CD4-positive, alpha-beta T cell treated with Interleukin-17A for 4 hours (primary cell): ENCODE measurements at regions not wholly inside any gene's neighbourhood (a gene's known extent, or its start where the extent isn't known, plus 50 kb on each side); places are given as distances from the start of the nearest gene placed in this dataset.

ENCODE experiments used
- DNase-seq: peaks from one replicate; pipeline ENCODE4 v3.0.0-alpha.2; 2020; ENCODE audit warnings: mixed read lengths

DNA sequence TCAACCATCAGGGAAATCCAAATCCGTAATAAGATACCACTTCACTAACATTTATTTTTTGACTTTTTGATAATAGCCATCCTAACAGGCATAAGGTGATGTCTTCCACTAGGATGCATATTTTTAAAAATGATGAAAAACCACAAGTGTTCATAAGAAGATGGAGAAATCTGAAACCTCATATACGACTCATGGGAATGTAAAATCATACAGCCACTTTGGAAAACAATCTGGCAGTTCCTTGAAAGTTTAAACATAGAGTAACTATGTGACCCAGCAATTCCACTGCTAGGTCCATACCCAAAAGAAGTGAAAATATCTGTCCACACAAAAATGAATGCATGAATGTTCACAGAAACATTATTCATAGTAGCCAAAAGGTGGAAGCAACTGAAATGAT lies 431.0 kb downstream of the ENC1 start:
- DNase-seq, result no peak

DNA sequence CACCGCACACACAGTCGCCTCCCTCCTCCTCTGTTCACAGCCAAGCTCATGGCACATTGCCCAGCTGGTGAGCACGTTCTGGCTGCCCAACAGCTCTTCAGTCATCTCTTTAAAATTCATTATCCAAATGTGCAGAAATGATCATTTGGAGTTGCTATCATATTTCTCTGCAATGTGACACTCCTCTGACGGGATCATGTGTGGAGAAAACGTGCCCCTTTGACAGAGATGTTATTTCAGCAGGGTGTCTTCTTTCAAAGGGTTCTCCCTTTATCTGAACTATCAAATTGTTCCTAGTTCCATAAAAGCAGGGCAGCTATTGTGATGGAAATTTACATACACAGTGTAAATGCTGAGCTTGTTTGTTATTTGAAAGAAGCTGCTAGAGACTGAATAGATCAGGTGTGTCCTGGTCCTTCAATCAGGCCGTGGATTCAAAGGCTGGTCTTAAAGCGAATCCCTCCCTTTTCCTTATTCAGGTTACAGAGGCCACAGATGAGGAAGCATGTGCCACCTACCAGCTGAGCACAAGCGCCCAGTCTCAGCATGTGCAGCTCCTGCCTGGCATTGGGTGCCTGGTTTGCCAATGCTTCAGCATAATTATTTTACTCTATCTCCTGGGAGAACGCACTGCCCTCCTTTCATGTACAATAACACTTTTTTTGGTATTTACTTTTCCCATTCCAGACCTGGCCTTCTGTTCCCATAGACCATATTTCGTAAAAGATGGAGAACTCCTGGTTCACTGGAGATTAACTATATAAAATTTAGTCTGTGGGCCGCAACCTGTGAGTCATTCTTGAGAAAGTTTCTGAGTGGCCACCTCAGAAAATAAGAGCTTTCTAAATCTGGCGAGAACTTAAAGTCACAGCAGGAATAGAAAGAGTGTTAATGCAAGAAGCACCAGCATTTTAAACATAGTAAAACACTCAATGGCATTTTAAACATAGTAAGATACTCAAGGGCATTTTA lies 433.7 kb downstream of the ENC1 start:
- no peak for DNase-seq

DNA sequence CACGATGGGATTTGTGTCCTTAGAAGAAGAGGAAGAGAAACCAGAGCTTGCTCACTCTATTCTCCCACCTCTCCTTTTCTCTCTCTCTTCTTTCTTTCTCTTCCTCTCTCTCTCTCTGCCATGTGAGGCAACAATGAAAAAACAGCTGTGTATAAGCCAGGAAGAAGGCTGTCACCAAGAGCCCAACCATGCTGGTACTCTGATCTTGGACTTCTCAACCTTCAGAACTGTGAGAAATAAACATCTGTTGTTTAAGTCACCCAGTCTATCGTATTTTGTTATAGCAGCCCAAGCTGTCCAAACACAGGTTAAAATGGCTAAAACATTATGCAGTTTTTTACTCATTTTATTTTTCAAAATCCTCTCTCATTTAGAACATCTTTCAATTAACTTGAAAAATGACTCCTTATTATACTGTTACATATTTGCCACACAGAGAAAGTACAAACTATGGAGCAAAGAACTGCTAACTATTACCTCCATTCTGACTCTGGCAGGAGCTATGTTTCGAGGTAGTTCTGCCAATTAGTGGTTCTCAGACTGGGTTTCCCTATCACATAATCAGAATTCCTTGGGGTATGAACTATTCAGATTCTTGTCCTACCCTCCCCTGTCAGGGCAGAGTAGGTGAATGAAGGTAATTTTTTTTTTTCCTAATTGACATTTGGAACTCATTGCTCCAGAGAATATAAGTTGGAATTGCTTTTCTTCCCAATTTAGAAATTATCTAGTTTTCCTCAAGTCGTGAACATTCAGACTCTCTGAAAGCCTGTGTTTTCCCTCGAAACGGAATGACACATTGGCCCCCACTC lies 434.6 kb downstream of the ENC1 start:
- no peak for DNase-seq

DNA sequence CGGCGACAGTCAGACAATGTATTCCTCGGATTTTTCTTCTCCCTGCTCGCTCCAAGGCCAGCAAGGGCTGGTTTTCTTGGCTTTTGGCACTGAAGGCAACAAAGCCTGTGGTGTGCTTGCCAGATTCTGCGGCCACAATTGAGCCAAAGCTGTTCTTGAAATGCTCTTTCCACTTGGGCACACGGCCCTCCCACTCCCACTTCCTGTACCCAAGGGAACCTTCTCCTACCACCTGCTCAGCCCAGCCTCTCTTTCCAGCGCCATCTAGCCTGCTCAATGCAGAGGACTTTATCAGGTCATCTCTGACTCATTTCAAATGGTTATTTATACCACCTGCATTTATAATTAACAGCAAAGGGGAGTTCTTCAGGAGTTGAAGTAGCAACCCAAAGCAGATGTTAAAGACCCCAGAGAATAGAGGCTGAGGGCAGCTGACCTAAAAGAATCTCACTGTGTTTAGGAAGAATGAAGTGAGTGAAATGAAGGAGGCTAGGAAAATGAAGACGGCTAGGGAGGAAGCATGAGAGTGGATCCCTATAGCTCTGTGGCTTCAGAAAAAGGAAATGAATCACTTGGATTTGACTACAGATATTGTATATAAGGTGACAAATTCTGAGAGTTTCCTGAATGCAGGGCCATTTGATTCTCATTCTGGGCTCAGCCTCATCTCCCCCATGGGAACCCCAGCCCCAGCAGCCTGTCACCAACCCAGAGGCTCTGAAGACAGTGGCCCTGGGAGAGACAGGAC lies 439.0 kb downstream of the ENC1 start:
- no peak for DNase-seq

DNA sequence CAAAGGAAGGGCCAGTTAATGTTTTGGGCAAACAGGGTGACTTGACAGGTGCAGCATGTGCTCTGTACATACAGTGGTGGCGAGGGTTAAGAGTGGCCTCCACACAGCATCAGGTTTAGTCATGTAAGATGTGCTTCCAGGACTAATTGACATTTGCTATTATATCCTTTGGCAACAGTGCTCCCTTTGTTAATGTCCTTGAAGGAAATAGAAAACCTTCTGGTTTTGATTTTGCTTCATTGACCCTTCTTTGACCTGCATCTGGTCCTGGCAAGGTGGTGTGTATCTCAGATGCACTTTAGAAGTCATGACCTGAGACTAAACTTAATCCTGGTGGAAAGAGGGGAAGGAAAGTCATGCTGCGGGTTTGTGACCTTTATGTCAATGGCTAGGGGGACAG lies 440.0 kb downstream of the ENC1 start:
- DNase-seq, result no peak

DNA sequence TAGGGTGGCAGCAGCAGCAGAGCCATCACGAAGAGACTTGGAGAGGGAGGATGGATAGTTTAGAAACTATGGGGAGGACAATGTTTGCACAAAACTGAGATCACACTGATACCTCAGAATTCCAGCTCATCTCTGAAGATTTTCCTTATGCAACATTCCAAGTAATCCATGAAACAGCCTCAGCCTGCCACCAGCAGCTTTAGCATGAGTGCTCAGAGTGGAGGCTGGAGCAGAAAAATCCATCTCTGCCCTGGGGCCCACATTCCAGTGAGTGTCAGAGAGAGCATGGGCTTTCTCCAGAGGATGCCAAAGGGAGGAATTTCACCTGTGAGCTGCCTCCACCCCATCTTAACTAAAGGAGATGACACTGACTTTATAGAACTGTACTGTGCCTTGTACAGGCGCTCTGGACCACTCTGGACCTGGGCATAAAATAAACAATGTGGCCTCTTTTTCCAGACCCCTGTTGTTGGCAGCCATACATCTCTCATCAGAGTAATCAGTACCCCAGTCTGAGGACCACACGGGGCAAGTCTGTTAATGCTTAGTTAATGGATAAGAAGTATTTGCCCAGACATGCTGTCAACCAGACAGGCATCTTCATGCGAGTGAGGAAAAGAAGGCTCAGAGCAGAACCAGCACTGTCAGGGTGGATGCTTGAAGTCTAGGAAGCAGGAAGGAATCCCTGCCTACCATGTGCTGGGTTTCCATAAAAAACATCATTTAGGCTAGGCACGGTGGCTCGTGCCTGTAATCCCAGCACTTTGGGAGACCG lies 440.9 kb downstream of the ENC1 start:
- DNase-seq, result no peak

DNA sequence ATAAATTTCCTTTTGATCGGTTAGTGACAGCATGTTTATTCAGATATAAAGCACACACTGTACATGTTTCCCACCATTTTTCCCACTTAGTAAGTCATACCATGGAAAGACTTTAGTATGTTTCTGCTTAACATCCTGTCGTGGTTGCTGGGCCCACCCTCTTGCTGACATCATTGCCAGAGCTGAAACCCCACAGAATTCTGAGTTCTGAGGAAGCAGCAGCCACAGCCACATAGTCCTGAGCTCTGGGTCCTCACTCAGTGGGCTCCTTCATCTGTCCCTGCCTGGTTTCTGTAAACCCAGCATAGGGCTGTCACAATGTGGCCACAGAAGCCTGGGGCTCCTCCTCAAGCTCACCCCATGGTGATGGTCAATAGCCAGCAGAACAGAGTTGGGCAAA lies 441.5 kb downstream of the ENC1 start:
- no peak for DNase-seq

DNA sequence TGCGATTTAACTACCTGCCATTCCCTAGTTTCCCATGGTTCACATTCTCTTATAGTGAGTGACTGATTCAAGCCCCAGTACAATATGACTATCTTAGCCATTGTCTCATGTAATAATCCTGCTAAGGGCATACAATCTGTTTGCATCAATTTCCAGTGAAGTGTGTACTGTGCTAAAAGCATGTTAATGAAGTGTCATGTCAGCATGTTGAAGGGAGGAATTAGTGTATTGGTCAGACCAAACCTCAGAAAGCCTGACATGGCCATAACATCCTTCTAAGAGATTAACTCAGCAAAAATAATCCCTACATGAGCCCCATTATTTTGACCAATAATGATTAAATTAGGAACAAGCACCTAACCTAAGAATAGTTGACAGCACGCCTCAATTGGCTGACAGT lies 442.4 kb downstream of the ENC1 start:
- no peak for DNase-seq

DNA sequence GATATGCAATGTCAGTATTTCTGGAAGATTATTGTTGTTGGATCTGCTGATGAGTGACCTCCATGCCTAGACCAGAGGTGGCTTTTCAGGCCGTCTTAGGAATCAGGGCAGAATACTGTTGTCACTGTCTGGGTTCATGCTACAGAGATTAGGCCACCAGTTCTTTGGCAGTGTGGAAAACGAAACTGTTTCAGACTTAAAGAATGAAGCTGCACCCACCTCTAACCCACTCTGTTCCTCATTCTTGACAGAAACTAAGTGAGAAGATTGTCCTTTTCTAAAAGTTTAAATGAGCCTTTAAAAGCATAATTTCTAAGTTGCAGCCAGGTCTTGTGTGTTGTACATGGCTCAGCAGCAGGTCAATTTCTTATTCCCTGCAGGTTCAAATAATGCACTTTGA lies 444.3 kb downstream of the ENC1 start:
- no peak for DNase-seq

DNA sequence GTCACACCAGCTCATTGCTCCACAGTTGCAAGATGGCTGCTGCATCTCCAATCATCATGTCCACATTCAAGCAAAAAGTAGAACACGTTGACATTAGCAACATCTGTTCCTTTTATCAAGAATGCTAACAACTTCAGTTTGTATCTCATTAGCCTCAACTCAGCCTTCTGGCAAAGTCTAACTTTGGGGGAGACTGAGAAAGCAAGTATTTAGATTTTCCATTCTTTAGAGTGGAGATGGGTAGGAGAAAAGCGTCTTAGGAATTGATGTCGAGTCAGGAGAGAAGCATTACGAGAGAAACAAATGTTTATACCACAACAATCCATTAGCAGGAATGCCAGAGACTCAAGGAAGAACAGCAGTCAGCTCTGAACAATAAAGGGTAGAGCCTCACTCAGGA lies 446.3 kb downstream of the ENC1 start:
- DNase-seq, result no peak

DNA sequence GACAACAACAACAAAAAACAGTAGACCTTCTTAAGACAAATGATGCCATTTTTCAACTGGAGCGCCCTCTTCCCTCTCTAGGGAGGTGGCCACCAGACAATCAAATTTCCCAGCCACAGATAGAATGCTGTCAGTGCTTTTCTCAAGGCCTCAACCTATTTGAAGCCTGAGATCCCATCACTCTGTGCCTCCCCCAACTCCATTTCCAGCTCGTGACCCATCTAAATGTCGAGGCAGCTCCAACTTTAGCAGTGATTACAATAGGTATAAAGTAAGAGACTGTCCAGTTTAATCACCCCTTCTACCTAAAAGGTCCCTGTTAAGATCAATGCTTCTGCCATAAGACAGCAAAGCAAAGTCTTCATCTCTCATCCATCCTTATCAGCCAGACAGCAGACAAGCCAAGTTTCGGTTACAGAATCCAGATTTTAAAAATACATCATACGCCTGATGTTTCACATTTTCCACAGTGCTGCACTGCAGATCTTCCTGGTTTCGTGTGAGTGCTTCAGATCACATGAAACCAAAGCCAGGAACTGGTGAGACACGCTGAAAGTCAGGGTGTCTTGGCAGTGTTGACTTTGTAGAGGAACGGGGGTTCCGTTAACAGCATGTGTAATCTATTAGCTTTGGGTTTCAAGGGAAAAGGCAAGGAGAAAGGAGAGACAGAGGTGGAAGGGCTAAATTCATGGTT lies 447.8 kb downstream of the ENC1 start:
- DNase-seq, result no peak

DNA sequence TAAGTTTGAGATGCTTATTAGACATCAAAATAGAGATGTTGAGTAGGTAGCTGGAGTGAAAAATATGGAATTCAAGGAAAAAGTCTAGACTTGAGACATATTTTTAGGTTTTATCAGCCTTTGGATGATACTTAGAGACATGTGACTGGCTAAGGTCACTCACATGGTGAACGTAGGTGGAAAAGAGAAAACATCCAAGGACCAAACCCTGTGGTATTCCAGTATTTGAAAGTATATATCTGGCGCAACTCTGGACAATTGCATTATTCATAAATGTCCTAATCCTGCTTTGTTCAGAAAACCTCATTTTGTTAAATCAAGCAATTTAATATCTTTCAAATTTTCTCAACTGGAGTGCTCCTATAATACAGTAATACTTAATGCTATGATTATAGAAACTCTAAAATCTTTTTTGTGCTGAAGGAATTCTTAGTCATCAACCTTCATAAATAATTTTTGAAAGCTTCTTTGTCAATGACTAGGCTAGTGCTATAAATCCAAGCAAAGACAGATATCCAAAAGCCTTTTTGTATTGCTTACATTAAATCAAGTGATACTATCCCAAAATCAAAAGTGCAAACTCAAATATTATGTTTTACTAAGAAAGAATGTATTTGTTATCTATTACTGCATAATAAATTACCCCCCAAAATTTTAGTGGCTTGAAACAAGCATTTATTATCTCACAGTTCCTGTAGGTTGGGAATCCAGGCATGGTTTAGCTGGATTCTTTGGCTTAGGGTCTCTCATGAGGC lies 452.0 kb downstream of the ENC1 start:
- DNase-seq, result no peak

DNA sequence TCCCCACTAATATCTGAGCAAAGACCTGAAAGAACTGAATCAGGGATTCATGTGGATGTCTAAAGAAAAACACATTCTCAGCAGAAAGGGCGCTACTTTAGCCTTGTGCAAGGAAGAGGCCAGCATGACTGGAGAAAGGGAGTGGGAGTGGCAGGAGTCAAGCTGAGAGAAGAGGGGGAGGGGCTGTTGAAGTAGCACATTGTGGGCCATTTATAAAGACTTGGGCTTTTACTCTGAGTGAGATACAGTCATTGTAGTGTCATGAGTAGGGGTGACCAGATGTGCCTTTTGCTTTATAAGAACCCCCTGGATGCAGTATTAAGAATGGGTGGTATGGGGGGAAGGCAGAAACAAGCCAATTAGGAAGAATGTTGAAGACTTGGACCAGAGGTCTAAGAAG lies 452.8 kb downstream of the ENC1 start:
- no peak for DNase-seq

DNA sequence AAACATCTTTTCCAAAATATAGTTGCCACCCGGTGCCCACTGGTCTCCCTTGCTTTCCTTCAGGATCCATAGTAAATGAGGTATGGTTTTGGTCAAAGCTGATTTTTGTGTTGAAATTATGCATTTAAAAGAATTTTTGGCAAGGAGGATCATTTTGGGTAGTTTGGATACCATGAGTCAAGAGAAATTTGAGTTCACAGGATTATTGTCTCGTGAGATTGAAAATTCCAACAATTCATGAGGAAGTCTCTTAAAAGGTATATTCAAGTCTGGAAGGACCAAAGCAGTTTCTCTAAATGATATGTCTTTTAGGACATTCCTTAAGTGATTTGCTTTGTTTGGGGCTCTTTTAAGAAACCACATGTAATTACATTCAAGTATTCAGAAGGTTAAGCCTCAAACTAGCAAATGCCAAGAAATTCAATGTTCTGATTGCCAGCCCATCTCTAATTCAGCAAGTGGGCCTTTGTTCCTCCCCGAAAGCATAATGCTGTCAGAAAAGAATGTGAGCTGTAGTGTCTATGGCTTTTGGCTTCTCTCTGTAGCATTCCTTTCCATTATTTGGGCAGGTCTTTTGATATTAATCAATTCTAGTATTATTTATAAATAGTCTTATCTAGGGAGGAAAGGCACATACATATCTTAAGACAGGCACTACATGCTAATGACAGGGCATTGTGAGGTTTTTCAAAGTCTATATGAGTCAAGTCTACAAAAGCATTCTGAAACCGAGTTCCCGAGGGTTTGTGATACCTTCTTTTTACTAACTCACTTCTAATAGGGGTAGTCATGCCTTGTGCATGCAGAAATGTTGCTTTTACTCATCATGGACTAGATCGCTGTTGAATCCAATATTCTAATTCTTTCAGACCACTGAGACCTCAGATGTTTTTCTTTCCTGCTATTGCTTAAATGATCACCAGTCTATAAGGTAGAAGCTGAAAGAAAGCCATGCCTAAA lies 453.9 kb downstream of the ENC1 start:
- no peak for DNase-seq

DNA sequence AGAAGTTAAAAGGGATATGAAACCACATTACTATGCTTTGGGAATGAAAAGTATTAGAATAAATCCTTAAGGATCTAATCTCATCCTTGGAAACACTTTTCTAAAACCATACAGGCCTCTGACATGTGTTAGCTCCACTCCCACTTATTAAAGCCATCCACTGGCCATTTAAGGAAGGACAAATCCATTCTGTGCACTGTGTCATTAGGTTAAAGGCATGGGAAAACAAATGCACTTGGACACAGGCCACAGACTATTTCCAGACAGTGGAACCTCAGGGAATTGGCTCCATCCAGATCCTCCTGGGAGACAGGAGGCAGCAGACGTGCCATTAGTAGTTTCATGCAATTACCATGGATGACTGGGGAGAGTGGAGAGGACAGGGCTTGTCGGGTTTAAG lies 454.9 kb downstream of the ENC1 start:
- DNase-seq, result no peak

DNA sequence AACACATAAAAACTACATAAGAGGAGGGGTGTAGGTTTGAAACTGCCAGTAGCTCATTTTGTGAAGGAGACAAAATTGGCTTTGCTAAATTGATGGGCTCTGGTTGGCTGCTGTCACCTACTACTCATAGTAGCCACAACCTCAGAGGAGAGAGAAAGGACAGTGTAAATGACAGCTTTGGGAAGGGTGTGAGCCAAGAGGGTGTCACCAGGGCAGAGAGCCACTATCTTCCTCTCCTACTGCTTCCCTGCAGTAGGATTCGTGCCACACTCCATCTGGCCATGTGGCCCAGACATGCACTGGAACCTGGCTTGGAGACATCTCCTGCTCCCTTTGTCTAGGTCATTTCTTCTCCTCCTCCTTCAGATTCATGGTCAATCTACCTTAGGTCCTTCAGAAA lies 455.9 kb downstream of the ENC1 start:
- DNase-seq, result no peak

DNA sequence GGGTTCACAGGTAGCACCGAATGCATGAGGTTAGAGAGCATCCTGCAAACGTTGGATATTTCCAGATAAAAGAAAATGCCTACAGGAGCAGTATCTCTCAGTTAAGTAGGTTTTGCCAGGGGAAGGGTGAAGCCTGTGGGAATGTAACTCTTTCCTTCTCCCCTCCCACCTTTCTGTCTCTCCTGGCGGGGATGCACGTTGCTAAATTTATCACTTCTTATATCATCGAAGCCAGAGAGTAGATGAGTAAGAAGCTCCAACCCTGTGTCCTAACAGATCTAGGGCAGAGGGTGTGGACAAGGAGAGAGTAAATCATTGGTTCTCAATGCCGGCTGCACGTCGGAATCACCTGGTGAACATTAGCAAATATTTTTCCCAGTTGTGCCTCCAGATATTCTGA lies 457.5 kb downstream of the ENC1 start:
- DNase-seq, result no peak

DNA sequence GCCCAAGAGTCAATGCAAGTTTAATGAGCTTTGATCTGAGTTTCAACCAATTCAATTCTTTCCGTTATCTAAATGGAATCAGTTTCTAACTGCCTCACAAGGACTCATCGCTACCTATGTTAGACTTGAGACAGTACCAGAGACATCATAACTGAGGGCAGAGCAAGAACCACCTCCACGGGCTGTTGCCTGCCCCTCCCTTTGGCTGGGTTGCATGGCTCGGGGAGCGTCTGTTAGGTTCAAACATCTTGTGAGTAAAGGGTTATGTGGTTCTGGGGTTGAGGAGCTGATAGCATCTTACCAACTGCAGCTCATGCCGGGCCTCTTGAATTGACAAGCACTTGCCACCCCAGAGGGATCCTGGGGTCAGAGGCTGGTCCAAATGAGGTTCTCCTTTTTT lies 457.9 kb downstream of the ENC1 start:
- no peak for DNase-seq

DNA sequence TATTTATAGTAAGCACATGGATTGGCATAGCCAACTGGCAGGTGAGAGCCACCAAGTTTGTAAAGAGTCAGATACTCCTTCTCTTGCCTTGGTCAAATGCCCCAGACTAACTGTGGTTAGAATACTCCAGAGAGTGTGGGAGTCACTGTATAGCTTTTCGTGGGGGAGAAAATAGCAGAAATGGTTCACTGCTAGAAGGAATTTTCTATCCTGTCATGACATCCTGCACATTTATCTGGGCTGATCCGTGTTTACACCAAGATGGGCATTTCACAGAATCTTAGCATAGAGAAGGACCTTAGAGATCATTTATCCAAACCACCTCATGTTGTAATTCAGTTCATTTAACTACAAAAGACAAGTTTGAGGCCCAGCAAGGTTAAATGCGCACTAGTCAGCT lies 460.8 kb downstream of the ENC1 start:
- no peak for DNase-seq

DNA sequence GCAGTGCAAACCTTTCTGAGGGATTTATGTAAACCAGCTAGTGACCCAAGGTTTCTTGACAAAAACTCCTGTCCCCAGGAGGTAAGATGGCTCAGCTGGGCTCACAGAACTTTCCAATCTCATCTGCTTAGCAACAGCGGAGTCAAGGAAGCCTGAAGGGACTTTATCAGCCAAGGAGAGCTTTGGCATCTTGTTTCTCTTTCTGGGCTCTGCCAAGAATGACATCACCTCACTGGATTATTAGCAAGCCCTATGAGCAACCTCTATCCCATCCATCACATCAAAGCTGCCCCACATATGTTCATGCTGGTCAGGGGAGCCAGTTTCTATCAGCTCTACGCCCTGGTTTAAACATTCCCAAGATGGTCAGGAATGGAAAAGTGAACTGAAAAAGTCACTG lies 461.3 kb downstream of the ENC1 start:
- no peak for DNase-seq
